ENCODE measurements at regions not wholly inside any gene's neighbourhood (a gene's known extent, or its start where the extent isn't known, plus 50 kb on each side); places are given as distances from the start of the nearest gene placed in this dataset.

- TF ChIP-seq, protein P1, sequence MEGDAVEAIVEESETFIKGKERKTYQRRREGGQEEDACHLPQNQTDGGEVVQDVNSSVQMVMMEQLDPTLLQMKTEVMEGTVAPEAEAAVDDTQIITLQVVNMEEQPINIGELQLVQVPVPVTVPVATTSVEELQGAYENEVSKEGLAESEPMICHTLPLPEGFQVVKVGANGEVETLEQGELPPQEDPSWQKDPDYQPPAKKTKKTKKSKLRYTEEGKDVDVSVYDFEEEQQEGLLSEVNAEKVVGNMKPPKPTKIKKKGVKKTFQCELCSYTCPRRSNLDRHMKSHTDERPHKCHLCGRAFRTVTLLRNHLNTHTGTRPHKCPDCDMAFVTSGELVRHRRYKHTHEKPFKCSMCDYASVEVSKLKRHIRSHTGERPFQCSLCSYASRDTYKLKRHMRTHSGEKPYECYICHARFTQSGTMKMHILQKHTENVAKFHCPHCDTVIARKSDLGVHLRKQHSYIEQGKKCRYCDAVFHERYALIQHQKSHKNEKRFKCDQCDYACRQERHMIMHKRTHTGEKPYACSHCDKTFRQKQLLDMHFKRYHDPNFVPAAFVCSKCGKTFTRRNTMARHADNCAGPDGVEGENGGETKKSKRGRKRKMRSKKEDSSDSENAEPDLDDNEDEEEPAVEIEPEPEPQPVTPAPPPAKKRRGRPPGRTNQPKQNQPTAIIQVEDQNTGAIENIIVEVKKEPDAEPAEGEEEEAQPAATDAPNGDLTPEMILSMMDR (IDR thresholded peaks at IDR 0.05; ENCODE audit: extremely low read depth in 1 of 2, insufficient read depth in 1 of 2, low read depth in 1 of 2, low read length in 2 of 2), result no peak
- no peak for TF ChIP-seq EZH2 (IDR thresholded peaks at IDR 0.05; ENCODE audit: borderline replicate concordance, low read depth, low read length, severe bottlenecking)
- TF ChIP-seq JUN (IDR thresholded peaks at IDR 0.05; ENCODE audit: borderline replicate concordance, insufficient read depth, insufficient read length, low read depth), result no peak
- no peak for TF ChIP-seq POLR2A (IDR thresholded peaks at IDR 0.05; ENCODE audit: low read depth, low read length)
- TF ChIP-seq POLR2AphosphoS5 (IDR thresholded peaks at IDR 0.05; ENCODE audit: insufficient read depth, low read depth, low read length), result no peak
- no peak for TF ChIP-seq MYC (IDR thresholded peaks at IDR 0.05; ENCODE audit: low read depth, low read length)
- no peak for TF ChIP-seq FOS (IDR thresholded peaks at IDR 0.05; ENCODE audit: borderline replicate concordance, insufficient read depth, low read length)
- no peak for TF ChIP-seq MAX (IDR thresholded peaks at IDR 0.05; ENCODE audit: insufficient read depth, insufficient read length)
- no peak for TF ChIP-seq GATA2 (IDR thresholded peaks at IDR 0.05; ENCODE audit: insufficient read depth, insufficient read length, low read depth, low read length)
Observed at GRCh38 chr5:92779536-92779935, 801.5 kb downstream of the NR2F1-AS1 start.

All from endothelial cell of umbilical vein (primary cell).